ENCODE measurements at regions not wholly inside any gene's neighbourhood (a gene's known extent, or its start where the extent isn't known, plus 50 kb on each side); places are given as distances from the start of the nearest gene placed in this dataset.
A peak's percentile ranks its signal among the peaks of the same experiment; 100 is the strongest.

DNA sequence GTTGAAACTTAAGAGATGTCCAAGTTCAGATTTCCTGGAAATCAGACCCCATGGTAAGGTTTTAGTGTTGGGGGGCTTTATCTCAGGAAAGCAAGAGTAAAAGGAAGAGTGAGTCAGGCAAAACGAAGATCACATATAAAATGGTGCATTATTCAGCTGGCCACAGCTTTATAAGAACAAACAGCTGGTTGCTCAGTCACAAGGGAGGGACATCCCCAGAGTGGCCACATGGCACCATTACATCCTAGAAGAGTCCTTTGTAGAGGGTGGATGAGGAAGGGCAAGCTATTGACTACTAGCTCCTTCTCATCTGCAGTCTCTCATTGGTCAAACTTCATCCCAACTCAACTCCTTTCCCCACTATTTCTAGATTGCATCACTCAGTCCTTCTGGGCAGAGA, 68.3 kb upstream of the COL8A1 start:
- Histone ChIP-seq H3K36me3 (ENCODE audit: control insufficient read depth, insufficient read depth, low read length) (no peaks in the 10 kb centered on the region), H3K27me3 (ENCODE audit: control insufficient read depth, insufficient read depth, low read length) (no peaks in the 10 kb centered on the region), H3K4me3 (ENCODE audit: low read depth, low read length) (no peak overlapping the region)
- no peak for TF ChIP-seq CTCF (IDR thresholded peaks at IDR 0.05; ENCODE audit: insufficient read depth, low read length, severe bottlenecking)
- no peak for DNase-seq (ENCODE audit: low read depth)
- FAIRE-seq = no peak

DNA sequence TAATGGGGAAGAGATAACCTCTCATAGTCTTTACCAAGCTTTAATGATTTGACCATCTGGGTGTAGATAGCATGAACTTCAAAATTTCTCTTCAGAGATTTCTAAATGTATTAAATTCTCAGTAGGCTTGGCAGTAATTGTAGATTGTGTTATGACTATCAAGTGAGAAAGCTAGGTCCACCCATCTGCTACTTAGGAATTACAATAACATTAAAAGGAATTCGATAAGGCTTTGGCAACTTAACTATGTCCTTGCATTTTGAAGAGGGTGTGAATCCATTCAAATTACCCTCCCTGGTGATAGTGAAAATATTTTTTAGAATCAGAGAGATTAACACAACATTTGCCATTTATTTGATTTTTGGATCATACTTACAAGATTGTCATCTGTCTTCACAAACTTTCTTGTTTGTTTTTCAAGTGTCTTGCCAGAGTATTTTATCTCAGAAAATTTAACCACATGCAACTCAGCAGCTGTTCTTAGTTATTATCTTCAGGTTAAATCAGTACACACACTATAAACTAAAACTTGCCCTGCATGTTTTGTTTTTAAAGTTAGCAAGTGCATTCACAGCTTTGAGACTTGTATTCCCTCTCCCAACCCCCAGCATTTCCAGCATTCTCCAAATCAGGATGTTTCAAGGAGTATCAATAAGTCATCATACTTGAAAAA, 69.6 kb upstream of the COL8A1 start:
- DNase-seq (ENCODE audit: low read depth) (no peak), FAIRE-seq (no peak)
- no peak for TF ChIP-seq CTCF (IDR thresholded peaks at IDR 0.05; ENCODE audit: insufficient read depth, low read length, severe bottlenecking)
- Histone ChIP-seq H3K27me3 (ENCODE audit: control insufficient read depth, insufficient read depth, low read length) (no peaks in the 10 kb centered on the region), H3K36me3 (ENCODE audit: control insufficient read depth, insufficient read depth, low read length) (no peaks in the 10 kb centered on the region), H3K4me3 (ENCODE audit: low read depth, low read length) (no peak overlapping the region)

DNA sequence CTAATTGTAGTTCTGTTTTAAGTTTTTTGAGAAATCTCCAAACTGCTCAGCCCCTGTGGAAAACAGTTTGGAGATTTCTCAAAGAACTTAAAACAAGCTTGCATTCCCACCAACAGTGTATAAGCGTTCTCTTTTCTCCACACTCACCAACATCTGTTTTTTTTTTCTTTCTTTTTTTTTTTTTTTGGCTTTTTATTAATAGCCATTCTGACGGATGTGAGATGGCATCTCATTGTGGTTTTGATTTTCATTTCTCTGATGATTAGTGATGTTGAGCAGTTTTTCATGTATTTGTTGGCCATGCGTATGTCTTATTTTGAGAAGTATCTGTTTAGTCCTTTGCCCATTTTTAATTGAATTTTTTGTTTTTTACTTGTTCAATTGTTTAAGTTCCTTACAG, 73.1 kb upstream of the COL8A1 start:
- no peak for FAIRE-seq
- no peaks in the 10 kb centered on the region for H3K36me3 ChIP-seq (ENCODE audit: control insufficient read depth, insufficient read depth, low read length)
- H3K4me3 ChIP-seq (ENCODE audit: low read depth, low read length) = no peak overlapping the region
- no peaks in the 10 kb centered on the region for H3K27me3 ChIP-seq (ENCODE audit: control insufficient read depth, insufficient read depth, low read length)
- DNase-seq (ENCODE audit: low read depth) = no peak
- TF ChIP-seq CTCF (IDR thresholded peaks at IDR 0.05; ENCODE audit: insufficient read depth, low read length, severe bottlenecking) = no peak

DNA sequence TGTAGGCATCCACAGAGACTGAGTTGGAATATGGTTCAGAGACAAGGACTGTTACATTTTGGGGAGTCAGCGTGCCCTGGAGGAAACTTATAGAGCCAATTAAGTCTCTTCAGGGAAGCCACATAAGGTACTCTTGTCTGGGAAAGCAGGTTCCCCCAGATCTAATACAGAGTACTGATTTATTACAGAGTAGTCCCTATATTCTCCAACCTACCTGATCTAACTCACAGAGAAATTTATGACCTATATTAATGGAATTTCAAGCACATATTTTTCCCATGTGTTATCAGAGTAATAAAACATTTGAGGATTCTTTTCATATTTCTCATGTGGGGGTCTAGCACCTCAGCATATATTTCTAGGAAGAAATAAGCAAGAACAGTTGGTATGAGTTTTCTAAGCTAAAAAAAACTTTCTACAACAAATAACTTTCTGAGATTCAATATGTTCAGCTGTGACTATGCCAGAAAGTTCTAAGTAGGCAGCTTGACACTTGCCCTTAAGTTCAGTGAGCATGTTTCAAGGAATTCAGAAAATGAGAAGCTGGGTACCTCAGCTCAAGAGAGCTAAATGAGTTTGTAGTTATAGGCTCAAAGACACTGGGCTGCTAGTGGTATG, 75.3 kb upstream of the COL8A1 start:
- FAIRE-seq (no peak), DNase-seq (ENCODE audit: low read depth) (peak; percentile 32)
- no peak for TF ChIP-seq CTCF (IDR thresholded peaks at IDR 0.05; ENCODE audit: insufficient read depth, low read length, severe bottlenecking)
- Histone ChIP-seq H3K27me3 (ENCODE audit: control insufficient read depth, insufficient read depth, low read length) (no peaks in the 10 kb centered on the region), H3K4me3 (ENCODE audit: low read depth, low read length) (no peak overlapping the region), H3K36me3 (ENCODE audit: control insufficient read depth, insufficient read depth, low read length) (no peaks in the 10 kb centered on the region)

- no peak overlapping the region for H3K4me3 ChIP-seq (ENCODE audit: low read depth, low read length)
- H3K27me3 ChIP-seq (ENCODE audit: control insufficient read depth, insufficient read depth, low read length) = no peaks in the 10 kb centered on the region
- DNase-seq (ENCODE audit: low read depth) (peak; percentile 41), FAIRE-seq (no peak)
- TF ChIP-seq CTCF (IDR thresholded peaks at IDR 0.05; ENCODE audit: insufficient read depth, low read length, severe bottlenecking) = no peak
- H3K36me3 ChIP-seq (ENCODE audit: control insufficient read depth, insufficient read depth, low read length) = no peaks in the 10 kb centered on the region
Observed at GRCh38 chr3:99562138-99562537, 76.3 kb upstream of the COL8A1 start.

DNA sequence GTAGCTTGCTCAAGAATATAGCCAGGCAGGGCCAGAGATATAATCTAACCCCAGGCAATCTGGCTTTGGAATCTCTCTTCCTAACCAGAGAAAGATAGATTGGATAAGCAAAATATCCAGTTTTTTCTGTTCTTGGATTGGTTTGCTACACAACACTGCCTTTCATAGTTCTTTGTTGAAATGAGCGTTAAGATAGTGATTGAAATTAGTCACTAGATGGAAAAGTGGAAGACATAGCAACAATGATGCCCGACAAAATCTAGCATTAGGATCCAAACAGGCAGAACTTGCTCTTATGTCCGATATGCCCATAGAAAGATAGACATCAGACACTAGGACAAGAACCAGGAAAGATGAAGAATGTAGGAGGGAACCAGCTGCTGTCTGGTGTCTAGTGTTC, 77.3 kb upstream of the COL8A1 start:
- FAIRE-seq (no peak), DNase-seq (ENCODE audit: low read depth) (no peak)
- TF ChIP-seq CTCF (IDR thresholded peaks at IDR 0.05; ENCODE audit: insufficient read depth, low read length, severe bottlenecking) = no peak
- H3K27me3 ChIP-seq (ENCODE audit: control insufficient read depth, insufficient read depth, low read length) = no peaks in the 10 kb centered on the region
- no peak overlapping the region for H3K4me3 ChIP-seq (ENCODE audit: low read depth, low read length)
- H3K36me3 ChIP-seq (ENCODE audit: control insufficient read depth, insufficient read depth, low read length) = no peaks in the 10 kb centered on the region

Data from bronchial epithelial cell (primary cell).